Stimulated activated CD4-positive, alpha-beta T cell treated with anti-CD3 and anti-CD28 coated beads, Interleukin-12 subunit alpha, Interleukin-12 subunit beta, amount 100 ng/mL, for 4 hours (primary cell): ENCODE measurements at regions not wholly inside any gene's neighbourhood (a gene's known extent, or its start where the extent isn't known, plus 50 kb on each side); places are given as distances from the start of the nearest gene placed in this dataset.

Experiments
- DNase-seq: peaks from one replicate; pipeline ENCODE4 v3.0.0-alpha.2; 2020

DNA sequence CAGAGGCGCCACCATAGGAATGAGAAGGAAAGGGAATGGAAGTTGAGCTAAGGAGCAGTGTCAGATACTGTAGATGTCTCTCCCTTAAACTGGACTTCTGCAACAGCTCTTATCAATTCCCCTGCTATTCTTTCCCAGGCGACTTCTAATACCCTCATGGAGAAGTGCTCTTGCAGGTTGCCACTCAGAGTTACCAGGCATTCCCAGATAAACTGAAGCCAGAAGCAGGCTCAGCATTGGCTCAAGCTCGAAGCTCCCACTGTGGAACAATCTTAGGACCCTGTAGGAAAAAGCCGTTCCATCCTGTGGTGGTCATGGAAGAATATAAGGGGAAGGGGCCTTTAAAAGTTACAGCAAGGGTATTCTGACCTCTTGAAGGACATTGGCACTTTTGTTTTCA lies 208.7 kb upstream of the PLET1 start:
- no peak for DNase-seq

DNA sequence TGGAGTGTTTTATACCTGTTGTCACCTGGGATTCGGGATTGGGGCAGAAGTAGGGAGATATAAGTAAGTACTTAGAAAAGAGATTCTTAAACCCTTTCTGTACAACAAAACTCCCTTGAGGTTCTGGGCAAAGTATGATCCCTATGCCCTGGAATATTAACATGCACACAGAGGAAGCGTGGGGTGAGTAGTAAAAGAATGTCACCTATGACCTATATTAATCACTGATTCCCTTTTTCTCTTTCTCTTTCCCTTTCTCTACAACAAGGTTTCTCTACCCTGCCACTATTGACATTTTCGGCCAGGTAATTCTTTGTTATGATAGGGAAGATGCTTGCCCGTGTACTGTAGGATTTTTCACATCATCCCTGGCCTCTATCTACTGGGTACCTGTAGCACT lies 209.7 kb upstream of the PLET1 start:
- DNase-seq = no peak

DNA sequence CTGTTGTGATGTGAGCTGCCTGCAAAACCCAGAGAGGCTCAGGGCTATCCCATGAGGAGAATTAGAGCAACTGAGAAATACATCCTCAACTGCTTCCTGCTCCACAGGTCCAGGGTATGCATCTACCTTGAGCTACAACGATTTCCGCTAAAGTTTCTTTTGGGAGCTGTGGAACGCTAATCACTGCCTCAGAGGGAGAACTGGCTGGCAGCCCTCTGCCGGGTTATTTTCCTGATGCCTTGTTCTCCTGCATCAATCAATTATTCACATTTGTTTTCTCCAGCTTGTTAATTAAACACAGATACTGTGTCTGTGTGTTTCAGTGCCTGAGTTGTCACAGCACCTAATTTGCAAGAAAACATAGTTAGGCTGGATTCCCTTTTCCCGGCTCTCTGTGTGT lies 211.1 kb upstream of the PLET1 start:
- no peak for DNase-seq

DNA sequence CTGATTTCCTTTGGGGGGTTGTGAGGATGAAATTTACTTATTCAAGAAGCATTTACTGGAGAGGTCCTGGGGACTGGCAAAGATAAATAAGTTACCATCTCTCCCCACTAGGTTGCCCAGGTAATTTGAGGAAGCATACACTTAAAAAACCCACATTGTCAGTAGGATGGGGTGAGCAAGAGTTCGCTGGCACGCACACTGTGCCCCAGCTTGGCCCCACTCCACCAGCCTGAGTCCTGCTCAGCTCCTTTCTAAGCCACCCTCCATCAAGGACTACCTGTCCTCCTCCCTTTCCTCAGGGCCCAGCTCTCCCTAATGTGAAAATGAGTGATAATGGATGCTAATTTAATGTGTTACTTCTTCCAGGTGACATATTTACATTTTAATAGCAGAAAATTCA lies 216.5 kb upstream of the PLET1 start:
- DNase-seq = no peak

DNA sequence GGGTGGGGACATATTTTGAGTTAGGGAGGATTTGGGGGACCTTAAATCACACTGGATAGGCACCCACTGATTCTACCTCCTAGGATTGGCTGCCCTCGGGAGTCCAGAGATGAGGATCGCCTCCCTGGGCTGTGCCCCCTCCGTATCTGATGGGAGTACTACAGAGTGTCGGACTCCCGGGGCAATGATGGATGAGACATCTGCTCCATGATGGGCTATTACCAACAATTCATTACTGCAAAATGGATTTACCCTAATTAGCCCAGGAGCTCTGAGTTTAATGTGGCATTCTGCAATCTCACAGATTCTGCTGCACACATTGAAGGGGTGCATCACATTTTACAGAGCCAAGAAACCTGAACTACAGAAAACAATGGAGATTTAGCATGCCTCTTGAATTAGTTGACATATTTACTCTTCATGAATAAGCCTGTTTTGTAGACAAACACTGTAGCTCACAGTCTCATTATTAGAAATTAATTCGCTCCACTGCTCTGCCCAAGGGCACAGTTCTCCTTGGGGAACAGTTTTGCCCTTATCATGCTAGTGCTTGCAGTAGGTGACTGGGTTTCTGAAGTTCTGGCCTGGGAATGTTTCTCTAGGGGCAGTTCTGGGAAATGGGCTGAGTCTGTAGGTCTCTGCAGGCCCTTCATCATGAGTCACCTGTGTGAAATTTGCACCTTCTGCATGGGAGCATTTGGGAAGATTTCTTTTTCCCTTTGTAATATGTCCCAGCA lies 217.1 kb upstream of the PLET1 start:
- DNase-seq = no peak

DNA sequence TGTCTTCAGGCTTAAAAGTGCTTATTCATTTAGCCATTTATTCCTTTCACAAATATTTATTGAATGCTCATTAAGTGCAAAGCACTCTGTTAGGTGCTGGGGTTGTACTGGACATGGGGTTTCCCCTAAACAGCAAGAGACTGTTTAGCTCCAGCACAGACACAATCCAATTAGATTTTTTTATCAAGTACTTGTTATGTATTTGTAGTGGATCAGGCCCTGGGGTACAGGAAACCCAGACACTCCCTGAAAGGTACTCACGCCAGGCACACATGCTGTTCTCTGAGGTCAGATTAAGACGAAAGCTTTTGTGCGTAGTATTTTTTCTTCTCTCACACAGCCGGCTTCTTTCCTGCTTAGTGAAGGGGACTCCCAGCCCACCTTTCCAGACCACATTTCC lies 218.1 kb upstream of the PLET1 start:
- no peak for DNase-seq

DNA sequence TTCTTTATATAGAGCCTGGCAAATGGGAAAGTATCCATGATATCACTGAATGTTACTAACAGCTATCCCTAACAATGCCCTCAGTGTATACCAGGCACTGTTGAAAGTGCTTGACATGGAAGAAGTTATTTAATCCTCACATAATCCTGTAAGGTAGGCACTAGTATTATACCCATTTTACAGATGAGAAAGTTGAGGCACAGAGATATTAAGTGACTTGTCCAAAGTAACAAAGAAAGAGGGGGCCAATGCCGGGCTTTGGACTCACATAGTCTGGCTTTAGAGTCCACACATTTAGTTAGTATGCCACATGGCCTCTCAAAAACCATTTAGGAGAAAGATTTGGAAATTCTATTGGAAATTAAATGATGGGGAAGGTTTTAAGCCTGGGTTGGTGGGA lies 220.8 kb upstream of the PLET1 start:
- no peak for DNase-seq

DNA sequence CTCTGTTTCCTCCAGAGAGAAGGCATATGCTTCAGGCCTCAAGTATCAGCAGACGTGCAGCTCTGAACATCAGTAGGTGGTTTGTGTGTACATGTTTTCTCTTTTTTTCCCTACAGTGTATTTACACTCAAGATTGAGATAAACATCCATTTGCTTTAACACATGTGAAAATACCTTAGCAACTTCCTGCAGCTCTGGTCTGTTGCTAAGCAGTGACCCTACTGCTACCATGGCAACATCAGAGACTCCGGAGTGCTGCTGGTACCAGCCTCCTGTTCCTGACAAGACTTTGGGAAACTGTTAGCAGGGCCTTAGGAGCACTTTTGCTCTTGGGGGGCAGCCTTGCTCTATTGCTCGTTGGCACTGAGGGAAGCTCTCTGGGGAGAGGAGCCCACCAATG lies 221.2 kb upstream of the PLET1 start:
- no peak for DNase-seq

DNA sequence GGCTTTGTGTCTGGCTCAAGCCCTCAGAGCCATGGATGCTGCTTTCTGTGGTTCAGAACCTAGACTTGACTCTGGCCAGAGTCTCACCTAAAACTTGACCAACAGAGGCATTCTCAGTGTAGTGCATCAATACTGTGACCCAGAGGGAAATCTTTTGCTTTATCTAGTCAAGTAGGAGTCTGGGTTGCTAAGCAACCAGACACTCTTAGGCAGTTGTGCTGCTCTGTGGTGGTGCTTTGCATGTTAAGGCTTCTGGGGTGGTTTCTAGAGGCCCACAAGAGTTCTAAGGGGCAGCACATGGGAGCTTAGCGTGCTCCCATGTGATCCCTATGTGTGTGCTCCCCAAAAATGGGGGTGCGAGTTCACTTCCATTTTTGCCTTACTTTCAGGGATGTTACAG lies 224.6 kb upstream of the PLET1 start:
- DNase-seq = no peak

DNA sequence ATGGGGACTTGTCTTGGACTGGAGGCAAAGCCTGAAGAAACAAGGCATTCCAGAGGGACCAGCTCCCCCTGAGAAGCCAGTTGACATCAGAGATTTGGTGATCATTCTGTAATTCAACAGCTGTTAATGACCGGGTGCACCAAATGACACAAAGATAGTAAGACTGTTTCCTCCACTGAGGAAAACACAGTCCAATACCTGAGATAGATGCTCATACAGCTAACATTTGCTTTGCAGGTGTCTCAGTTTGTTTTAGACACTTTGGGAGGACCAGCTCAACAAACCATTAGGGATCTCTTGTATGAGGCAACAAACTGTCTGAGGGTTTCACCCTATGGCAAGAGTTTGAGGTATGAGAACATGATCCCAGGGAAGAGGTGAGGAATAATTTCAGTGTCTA lies 237.2 kb upstream of the PLET1 start:
- DNase-seq = no peak

DNA sequence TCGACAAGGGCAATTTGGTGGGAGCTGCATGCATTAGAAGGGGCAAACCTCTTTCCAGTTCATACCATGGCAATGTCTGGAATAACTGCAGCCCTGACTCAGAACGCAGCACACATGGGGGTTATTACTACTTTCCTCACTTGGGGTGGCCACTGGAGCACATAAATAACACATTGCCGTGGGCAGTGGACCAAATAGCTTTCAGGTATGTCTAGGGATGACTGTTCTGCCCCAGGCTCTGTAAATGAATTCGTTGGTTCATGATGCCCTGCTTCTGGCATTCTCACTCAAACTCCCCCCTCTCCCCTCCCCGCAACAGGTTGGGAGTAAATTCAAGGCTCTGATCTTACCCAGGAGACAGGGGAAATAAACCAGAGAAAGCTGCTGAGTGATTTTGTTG lies 238.0 kb upstream of the PLET1 start:
- DNase-seq = no peak

DNA sequence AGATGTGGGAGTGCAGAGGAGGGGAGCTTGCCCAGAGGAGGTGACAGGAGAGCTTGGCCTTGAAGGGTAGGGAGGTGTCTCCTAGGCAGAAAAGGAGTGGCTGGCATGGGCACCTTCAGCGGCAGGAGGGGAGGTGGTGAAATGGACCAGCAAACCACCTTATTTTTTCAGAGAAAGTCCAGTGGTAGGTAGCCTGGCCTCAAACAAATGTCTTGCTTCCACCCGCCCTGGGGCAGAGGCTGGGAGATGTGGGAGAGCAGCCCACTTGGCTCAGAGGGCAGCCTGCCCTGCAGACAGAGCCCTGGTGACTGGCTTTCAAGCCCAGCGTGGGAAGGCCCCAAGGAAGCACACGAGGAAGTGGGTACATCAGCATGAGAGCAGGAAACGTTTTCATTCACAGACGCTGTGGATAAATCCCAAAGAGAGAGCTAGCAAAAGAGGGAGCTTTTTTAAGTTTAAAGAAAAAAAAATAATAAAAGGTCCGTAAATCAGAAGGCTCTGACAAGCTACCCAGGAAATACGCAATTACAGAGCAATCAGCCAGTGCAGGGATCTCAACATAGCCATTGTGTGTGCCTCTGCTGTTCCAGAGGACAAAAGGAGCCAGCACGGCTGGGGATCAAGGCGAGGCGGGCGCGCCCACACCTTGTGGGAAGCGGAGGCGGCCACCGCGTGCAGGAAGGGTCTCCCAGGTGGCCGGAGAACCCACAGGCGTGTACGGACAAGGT lies 238.7 kb upstream of the PLET1 start:
- no peak for DNase-seq

DNA sequence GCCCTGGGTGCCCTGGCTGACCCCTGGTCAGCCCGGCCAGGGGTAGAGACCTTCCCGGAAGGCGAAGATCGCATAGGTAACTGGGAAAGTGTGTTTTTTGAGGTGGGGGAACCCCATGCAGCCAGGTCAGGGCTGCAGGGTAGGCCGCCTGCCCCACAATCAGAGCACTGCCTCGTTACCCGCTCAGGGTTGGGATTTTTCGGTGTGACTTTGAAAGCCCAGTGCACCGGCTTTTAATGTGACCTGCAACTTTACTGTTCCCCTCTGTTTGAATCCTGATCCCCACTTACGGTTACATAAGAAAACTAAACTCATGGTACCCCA lies 239.2 kb upstream of the PLET1 start:
- DNase-seq = no peak

DNA sequence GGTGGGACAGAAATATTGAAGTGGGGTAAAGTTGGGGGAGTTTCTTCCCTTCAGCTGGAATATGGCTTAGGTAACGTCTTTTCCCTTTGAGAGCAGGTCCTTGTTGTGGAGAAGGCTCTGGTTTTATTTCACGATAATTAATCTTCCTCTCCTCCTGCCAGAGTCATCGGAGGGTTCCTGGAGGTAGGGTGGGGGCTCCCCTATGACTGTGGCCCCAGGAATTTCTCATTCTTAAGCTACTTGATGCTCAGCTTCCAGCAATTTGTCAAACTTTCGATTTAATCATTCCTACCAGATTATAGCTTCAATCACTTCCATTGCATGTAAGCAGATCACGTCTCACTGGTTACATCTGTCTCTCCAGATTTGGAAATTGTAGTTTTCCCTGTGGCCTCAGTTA lies 242.8 kb upstream of the PLET1 start:
- no peak for DNase-seq

DNA sequence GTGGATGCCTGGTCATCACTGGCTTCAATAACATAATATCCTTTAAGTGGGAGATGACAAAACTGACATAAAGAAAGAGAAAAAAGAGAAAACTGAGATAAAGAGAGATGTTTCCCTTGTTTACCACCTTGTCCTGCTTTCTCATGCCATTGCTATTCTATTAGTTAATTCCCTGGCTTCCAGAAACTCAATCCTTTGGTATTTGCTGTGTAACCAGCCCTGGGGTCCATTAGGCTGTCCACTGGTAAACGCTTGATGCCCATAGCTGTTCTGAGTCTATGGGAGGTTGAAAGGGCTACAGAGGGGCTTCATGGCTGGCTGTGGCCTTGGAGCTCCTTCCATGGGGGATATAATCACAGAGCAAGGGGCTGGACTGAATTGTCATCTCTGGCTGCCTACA lies 243.4 kb upstream of the PLET1 start:
- DNase-seq = no peak

DNA sequence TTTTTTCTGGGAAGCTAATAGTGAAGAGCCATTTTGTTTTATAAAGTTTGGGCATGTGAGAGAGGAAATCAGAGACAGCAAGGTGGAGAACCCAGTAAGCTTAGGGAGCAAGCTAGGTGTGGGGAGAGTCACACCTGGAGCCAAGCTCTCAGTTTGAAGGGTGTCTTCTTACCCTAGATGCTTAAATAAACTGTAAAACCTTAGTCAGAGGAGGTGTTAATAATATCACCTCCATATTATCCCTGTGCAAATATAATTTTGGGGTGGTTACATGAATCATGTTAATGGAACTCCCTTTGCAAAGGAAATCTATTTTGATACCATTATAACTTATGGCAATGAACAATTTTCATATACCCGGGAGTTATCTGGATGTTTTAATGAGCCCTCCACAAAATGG lies 246.2 kb upstream of the PLET1 start:
- no peak for DNase-seq

DNA sequence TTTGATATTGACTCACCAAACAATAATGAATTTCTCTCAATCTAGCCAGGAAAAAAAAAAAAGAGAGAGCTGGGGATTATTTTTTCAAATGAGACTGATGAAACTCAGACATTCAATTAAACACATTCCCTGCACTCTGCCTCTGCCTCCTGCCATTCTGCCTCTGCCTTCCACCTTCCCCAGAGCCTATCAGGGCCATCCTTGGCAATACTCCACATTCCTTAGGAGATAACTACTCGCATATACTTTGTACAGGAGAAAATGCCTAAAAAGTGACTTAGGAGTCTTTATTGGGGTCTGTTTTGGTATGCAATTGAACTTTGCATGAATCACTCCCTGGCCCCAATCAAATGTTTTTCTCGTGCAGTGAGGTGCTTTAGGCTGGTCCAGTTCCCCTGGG lies 246.6 kb upstream of the PLET1 start:
- DNase-seq = no peak

DNA sequence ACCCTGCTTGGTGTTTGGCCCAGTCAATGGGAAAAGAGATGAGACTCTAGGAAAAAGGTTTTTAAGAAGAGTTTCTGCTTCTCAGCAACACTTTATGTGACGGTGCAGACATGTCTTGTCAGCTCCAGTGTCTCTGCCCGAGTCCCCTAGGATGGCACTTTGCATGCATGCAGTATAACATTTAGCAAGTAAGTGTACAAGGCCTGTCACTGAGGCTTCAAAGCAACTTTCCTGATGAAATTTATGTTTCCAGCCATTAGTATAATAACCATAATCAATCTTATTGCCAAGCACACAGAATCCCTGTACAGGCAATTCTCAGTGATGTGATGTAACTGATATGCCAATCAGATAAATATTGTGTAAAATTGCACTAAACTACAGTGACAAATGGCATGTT lies 248.1 kb upstream of the PLET1 start:
- no peak for DNase-seq

DNA sequence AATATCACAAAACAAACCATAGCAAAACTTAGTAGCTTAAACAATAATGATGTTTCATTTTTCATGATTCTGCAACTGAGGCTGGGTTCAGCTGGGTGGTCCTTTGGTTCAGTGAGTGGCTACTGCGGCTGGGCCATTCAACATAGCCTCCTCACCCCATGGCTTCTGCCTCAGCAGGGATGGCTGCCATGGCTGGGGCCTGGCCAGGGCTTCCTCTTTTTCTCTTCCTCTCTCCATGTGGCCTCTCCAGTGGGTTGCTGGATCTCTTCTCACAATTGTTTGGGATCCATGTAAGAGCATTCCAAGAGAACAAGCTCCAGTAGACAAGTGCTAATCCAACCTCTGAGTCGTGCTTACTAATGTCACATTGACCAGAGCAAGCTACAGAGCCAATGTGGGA lies 248.6 kb upstream of the PLET1 start:
- DNase-seq = no peak

DNA sequence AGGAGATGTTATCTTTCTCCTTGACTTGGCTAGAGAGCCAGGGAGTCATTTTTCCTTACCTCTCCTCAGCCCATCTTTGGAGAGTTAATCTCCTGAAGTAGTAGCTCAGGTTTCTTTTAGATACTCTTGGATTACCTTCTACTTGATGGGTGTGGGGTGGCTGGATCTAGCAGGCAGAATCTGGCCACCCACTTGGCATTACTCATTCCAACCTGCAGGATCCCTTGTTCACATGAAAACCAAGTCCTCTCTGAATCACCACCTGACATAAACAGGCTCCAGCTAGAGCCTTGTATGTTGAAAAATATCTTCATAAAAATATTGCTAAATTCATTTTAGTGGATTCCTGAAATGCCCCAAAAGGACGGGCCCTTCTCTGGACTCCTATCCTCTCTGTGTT lies 250.6 kb upstream of the PLET1 start:
- no peak for DNase-seq

DNA sequence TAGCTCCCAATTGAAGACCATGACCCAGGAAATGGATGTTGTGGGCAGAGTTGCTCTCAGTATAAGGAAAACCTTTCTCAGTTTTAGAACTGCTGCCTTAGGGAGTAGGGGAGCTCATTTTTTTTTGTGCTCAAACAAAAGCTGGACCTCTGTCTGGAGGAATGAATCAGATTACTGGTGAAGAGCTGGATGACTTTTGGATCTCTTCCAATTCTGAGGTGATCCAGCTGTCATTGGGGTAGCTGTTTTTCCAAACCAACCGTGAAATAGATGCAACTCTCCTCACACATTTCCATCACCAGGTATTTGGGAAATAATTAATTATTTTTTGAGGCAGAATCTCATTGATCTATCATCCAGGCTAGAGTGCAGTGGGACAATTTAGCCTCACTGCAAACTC lies 251.3 kb upstream of the PLET1 start:
- no peak for DNase-seq

DNA sequence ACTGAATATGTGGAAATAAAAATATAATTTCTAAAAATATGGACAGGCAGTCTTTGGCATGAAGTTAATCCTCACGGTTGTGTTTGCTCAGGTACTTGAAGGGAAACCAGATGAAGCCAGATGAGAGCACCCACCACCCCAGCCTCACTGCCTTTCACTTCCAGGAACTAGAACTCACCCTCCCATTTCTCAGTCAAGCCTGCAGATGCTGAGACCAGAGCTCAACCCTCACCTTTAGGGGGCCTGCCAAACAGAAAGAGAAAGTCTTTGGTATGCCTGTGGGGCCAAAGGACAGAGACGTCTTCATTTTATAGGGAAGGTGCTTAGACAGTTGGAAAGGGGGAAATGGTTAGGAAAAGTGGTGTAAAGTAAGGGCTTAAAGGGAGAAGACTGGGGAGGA lies 252.8 kb upstream of the PLET1 start:
- DNase-seq = no peak

DNA sequence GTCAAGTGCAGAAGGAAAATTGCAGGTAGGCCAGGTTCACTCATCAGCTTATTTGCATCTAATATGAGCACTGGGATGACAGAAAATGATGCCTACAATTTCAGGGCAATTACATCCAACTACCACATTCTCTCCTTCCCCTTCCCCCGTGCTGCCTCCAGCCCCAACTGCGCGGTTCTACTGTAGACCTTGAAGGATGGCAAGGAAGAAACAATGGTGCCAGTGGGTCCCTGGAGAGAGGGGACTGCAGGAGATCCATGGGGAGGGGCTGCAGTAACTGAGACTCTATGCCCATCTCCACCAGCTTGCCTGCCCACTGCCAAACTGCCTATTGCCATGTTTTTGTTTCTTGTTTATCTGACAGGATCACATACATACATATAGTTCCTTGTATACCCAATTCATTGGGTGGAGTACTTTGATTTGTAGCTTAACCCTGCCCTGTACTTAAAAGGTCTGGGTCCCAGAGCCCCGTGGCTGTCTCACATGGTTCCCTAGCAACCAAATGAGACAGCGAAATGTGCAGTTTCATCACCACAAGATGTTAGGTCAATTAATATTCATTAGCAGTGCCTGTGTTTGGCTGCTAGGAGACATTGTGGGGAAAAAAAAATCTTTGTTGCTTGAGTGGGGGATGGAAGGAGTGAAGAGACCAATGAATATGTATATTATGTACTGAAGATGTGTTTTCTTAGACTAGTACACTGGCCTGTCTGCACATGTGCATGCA lies 253.5 kb upstream of the PLET1 start:
- DNase-seq = no peak

DNA sequence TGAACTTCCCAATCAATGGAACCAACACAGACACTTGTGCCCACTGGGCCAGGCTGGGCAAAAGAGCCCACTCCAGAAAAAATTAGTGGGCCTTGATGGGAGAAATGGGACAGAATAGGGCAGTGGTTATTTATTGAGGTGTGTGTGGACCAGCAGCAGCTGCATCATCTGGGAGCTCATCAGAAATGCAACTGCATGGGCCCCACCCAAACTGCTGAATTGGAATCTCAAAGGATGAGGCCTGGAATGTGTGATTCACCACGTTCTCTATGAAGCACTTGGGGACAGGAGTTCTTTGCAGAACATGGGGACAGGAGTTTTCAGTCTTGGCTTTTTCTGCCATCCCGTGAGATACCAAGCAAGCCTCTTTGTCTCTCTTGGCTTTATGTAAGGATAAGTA lies 255.6 kb upstream of the PLET1 start:
- no peak for DNase-seq

DNA sequence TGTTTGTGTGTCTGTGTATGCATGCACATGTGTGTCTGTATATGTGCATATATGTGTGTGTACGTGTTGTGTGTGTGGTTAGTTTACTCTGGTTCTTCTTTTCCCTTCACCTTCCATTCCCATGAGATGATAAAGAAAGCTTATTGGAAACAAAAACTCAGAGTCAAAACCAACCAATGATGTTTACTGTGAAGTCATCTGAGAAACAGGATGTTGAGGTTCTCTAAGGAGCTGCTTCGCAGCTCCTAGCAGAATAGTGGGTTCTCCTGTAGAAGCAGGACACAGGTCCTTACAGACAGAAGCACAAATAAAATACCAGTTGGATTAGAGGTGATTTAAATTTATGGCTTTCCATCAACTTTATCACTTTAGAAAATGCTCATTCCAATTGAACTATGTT lies 256.1 kb upstream of the PLET1 start:
- no peak for DNase-seq
